ENCODE measurements at regions not wholly inside any gene's neighbourhood (a gene's known extent, or its start where the extent isn't known, plus 50 kb on each side); places are given as distances from the start of the nearest gene placed in this dataset.

- TF ChIP-seq, protein P1, sequence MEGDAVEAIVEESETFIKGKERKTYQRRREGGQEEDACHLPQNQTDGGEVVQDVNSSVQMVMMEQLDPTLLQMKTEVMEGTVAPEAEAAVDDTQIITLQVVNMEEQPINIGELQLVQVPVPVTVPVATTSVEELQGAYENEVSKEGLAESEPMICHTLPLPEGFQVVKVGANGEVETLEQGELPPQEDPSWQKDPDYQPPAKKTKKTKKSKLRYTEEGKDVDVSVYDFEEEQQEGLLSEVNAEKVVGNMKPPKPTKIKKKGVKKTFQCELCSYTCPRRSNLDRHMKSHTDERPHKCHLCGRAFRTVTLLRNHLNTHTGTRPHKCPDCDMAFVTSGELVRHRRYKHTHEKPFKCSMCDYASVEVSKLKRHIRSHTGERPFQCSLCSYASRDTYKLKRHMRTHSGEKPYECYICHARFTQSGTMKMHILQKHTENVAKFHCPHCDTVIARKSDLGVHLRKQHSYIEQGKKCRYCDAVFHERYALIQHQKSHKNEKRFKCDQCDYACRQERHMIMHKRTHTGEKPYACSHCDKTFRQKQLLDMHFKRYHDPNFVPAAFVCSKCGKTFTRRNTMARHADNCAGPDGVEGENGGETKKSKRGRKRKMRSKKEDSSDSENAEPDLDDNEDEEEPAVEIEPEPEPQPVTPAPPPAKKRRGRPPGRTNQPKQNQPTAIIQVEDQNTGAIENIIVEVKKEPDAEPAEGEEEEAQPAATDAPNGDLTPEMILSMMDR (IDR thresholded peaks at IDR 0.05): no peak
- no peak for TF ChIP-seq POLR2A (IDR thresholded peaks at IDR 0.05; ENCODE audit: low read depth)
Observed at GRCh38 chr10:113488186-113488585, 64.7 kb upstream of the HABP2 start.

Measured in esophagus muscularis mucosa (tissue), 3 donors.